ENCODE measurements at regions not wholly inside any gene's neighbourhood (a gene's known extent, or its start where the extent isn't known, plus 50 kb on each side); places are given as distances from the start of the nearest gene placed in this dataset.

GRCh38 chr5:175032741-175033151, 308.4 kb downstream of the MSX2 start:
- DNase-seq (no peak), ATAC-seq (no peak)

GRCh38 chr5:175032013-175032412, 307.6 kb downstream of the MSX2 start:
- DNase-seq, result no peak
- no peak for ATAC-seq

GRCh38 chr5:175027390-175027789, 303.0 kb downstream of the MSX2 start:
- ATAC-seq, result no peak
- DNase-seq, result no peak

GRCh38 chr5:175025077-175025476, 300.7 kb downstream of the MSX2 start:
- no peak for DNase-seq
- ATAC-seq, result no peak

GRCh38 chr5:175021841-175022625, 297.7 kb downstream of the MSX2 start:
- ATAC-seq (no peak), DNase-seq (no peak)

- ATAC-seq (no peak), DNase-seq (no peak)
These were observed 296.9 kb downstream of the MSX2 start for GRCh38 chr5:175021321-175021720.

- no peak for DNase-seq
- ATAC-seq, result no peak
These were observed 290.8 kb downstream of the MSX2 start for GRCh38 chr5:175015028-175015685.

- no peak for ATAC-seq
These were observed 288.9 kb downstream of the MSX2 start for GRCh38 chr5:175013251-175013650.

GRCh38 chr5:175012267-175012666, 287.9 kb downstream of the MSX2 start:
- no peak for ATAC-seq
- no peak for DNase-seq

More at GRCh38 chr5:175013251-175013650, 288.9 kb downstream of the MSX2 start:
- DNase-seq, result no peak

- no peak for ATAC-seq
- DNase-seq, result no peak
These were observed 279.1 kb downstream of the MSX2 start for GRCh38 chr5:175003531-175003930.

GRCh38 chr5:175001876-175002645, 277.7 kb downstream of the MSX2 start:
- ATAC-seq (no peak), DNase-seq (no peak)

GRCh38 chr5:175001311-175001710, 276.9 kb downstream of the MSX2 start:
- no peak for ATAC-seq

GRCh38 chr5:174999581-174999980, 275.2 kb downstream of the MSX2 start:
- ATAC-seq (no peak), DNase-seq (no peak)

More at GRCh38 chr5:175001311-175001710, 276.9 kb downstream of the MSX2 start:
- DNase-seq, result no peak

GRCh38 chr5:174998131-174998730, 273.8 kb downstream of the MSX2 start:
- ATAC-seq (no peak), DNase-seq (no peak)

- DNase-seq (no peak), ATAC-seq (no peak)
These were observed 273.3 kb downstream of the MSX2 start for GRCh38 chr5:174997688-174998087.

GRCh38 chr5:174996941-174997340, 272.6 kb downstream of the MSX2 start:
- ATAC-seq (no peak), DNase-seq (no peak)

- ATAC-seq (no peak), DNase-seq (no peak)
These were observed 271.4 kb downstream of the MSX2 start for GRCh38 chr5:174995827-174996226.

- no peak for DNase-seq
- no peak for ATAC-seq
These were observed 267.5 kb downstream of the MSX2 start for GRCh38 chr5:174991847-174992246.

- DNase-seq, result no peak
- no peak for ATAC-seq
These were observed 266.5 kb downstream of the MSX2 start for GRCh38 chr5:174990909-174991308.

- ATAC-seq (no peak), DNase-seq (no peak)
These were observed 263.1 kb downstream of the MSX2 start for GRCh38 chr5:174987443-174988012.

GRCh38 chr5:174984863-174985262, 260.5 kb downstream of the MSX2 start:
- DNase-seq, result no peak
- ATAC-seq, result no peak

- DNase-seq (no peak), ATAC-seq (no peak)
These were observed 258.1 kb downstream of the MSX2 start for GRCh38 chr5:174982485-174982884.

Data from stimulated activated naive CD8-positive, alpha-beta T cell treated with anti-CD3 and anti-CD28 coated beads, Interleukin-15, Interleukin-2, amounts not matched to agents 100 U/mL and 50 U/mL, for 24 hours (primary cell).